MCF 10A (cell line): ENCODE measurements at regions not wholly inside any gene's neighbourhood (a gene's known extent, or its start where the extent isn't known, plus 50 kb on each side); places are given as distances from the start of the nearest gene placed in this dataset.

ENCODE experiments used
- BruUV-seq: library from RNA; stranded (reverse); fragments of 400-500 nt; replicated peaks from 2 replicates; lab custom pipeline; 2021; lab: Mats Ljungman, UMichigan
- CTCF ChIA-PET: fragments of 300-600 bp; sonication (Branson Sonifier 250); formaldehyde crosslinking; extraction: SDS; loops from one replicate; lab custom pipeline; 2021; ENCODE audit warnings: antibody characterized with exemption, inconsistent platforms; lab: Yijun Ruan, JAX
- POLR2A ChIA-PET: fragments of 300-600, 350-650 bp; sonication (Branson Sonifier 250); formaldehyde crosslinking; extraction: SDS; loops from one replicate; lab custom pipeline; 2020; ENCODE audit warnings: antibody characterized with exemption, inconsistent platforms; lab: Yijun Ruan, JAX
- DNase-seq: peaks from one replicate; pipeline ENCODE4 v3.0.0-alpha.2; 2018; ENCODE audit not compliant: unreplicated experiment
- H3K27ac Mint-ChIP-seq: one replicate; pipeline ENCODE4 v1.8.0; 2022; ENCODE audit warnings: mild to moderate bottlenecking, low read depth, mixed read lengths; ENCODE audit not compliant: unreplicated experiment
- H3K27me3 Mint-ChIP-seq: one replicate; pipeline ENCODE4 v1.8.0; 2022; ENCODE audit warnings: mixed read lengths; ENCODE audit not compliant: insufficient read depth, unreplicated experiment
- H3K36me3 Mint-ChIP-seq: one replicate; pipeline ENCODE4 v1.8.0; 2022; ENCODE audit warnings: mild to moderate bottlenecking, moderate library complexity, mixed read lengths; ENCODE audit not compliant: insufficient read depth, unreplicated experiment
- H3K4me1 Mint-ChIP-seq: one replicate; pipeline ENCODE4 v1.8.0; 2022; ENCODE audit warnings: mixed read lengths; ENCODE audit not compliant: insufficient read depth, unreplicated experiment
- H3K4me3 Mint-ChIP-seq: one replicate; pipeline ENCODE4 v1.8.0; 2022; ENCODE audit warnings: mild to moderate bottlenecking, moderate library complexity, mixed read lengths; ENCODE audit not compliant: unreplicated experiment
- H3K9me3 Mint-ChIP-seq: one replicate; pipeline ENCODE4 v1.8.0; 2022; ENCODE audit warnings: mixed read lengths; ENCODE audit not compliant: unreplicated experiment
- CTCF ChIP-seq: fragments of 200-600 bp; IDR thresholded peaks from one replicate; pipeline ENCODE4 v1.8.0; 2022; ENCODE audit warnings: antibody characterized with exemption, mild to moderate bottlenecking; ENCODE audit not compliant: unreplicated experiment
- intact Hi-C: fragments of 100-400 bp; cut with micrococcal nuclease; formaldehyde crosslinking; loops from 2 replicates; pipeline ENCODE4 v1.14.1; 2022

- no peak for DNase-seq
- ChIA-PET CTCF (interaction anchor here (0.6 kb wide), 1 partner anchor 42 kb away, joined by 7 read pairs; no protein-coding TSS in a partner anchor), POLR2A (no interaction called here)
- no peak overlapping the region for H3K27ac Mint-ChIP-seq
- no peak overlapping the region for H3K4me3 Mint-ChIP-seq
- H3K36me3 Mint-ChIP-seq, result no peaks in the 10 kb centered on the region
- no peak for TF ChIP-seq CTCF
- BruUV-seq, result no TSS peak
- H3K4me1 Mint-ChIP-seq, result peaks cover 6% of the 10 kb centered on the region
- no peaks in the 10 kb centered on the region for H3K27me3 Mint-ChIP-seq
- intact Hi-C loops, result no loop called here
- H3K9me3 Mint-ChIP-seq, result no peaks in the 10 kb centered on the region
Observed at GRCh38 chr4:184885602-184886001, 59.8 kb upstream of the ACSL1 start.

- ChIA-PET CTCF (interaction anchor here (1.2 kb wide), 1 partner anchor 9 kb away, joined by 3 read pairs; no protein-coding TSS in a partner anchor), POLR2A (no interaction called here)
- Mint-ChIP-seq H3K36me3 (no peaks in the 10 kb centered on the region), H3K9me3 (no peaks in the 10 kb centered on the region), H3K4me1 (peaks cover 3% of the 10 kb centered on the region), H3K4me3 (no peak overlapping the region), H3K27me3 (no peaks in the 10 kb centered on the region), H3K27ac (no peak overlapping the region)
- intact Hi-C loops, result no loop called here
- DNase-seq, result peak; percentile 9
- TF ChIP-seq CTCF, result no peak
- no TSS peak for BruUV-seq
Observed at GRCh38 chr4:184887333-184887732, 61.6 kb upstream of the ACSL1 start.

GRCh38 chr4:184887947-184888346 is 62.2 kb upstream of the ACSL1 start:
- POLR2A ChIA-PET, result no interaction called here
- intact Hi-C loops, result no loop called here
- CTCF ChIA-PET, result no interaction called here
- H3K4me1 Mint-ChIP-seq, result no peaks in the 10 kb centered on the region
- no peaks in the 10 kb centered on the region for H3K36me3 Mint-ChIP-seq
- BruUV-seq, result no TSS peak
- no peak for TF ChIP-seq CTCF
- DNase-seq, result no peak
- no peaks in the 10 kb centered on the region for H3K27me3 Mint-ChIP-seq
- no peak overlapping the region for H3K4me3 Mint-ChIP-seq
- no peak overlapping the region for H3K27ac Mint-ChIP-seq
- H3K9me3 Mint-ChIP-seq, result no peaks in the 10 kb centered on the region

DNA sequence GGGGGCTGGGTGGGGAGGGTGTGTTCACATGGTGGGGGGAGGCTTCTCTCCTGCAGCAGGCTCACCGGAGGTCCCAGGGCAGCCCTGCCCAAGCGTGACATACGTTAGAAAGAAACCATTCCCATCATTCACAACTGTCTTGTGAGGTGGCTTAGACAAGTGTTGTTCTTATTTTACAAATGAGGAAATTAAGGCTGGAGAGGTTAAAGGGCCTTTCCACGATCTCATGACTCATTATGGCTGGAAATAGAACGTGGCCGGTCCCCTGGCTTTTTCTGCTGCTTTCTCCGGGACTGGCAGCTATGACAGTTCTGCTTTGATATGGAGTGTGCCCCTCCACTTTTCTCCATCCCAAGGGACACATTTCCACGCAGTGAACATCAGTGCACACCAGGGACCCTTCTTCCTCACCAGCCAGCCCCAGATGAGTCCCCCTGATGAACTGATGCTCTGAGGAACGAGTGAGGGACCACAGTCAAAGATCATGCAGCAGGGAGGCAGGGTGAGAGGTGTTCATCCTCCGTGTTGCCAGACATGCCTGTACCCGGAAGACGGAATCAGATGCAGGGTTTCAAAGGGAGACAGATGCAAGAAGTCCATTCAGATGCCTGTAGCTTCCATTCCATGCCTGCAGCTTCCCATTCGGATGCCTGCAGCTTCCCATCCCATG is 64.0 kb upstream of the ACSL1 start:
- DNase-seq, result no peak
- no peak for TF ChIP-seq CTCF
- intact Hi-C loops, result no loop called here
- Mint-ChIP-seq H3K9me3 (no peaks in the 10 kb centered on the region), H3K36me3 (no peaks in the 10 kb centered on the region), H3K4me3 (no peak overlapping the region), H3K27ac (no peak overlapping the region), H3K27me3 (no peaks in the 10 kb centered on the region), H3K4me1 (peaks cover 6% of the 10 kb centered on the region)
- no TSS peak for BruUV-seq
- ChIA-PET CTCF (interaction anchor here (0.5 to 0.7 kb wide), 2 partner anchors 10 to 610 kb away, joined by 3 read pairs; no protein-coding TSS in a partner anchor), POLR2A (interaction anchor here (1.1 kb wide), 1 partner anchor 10 kb away, joined by 4 read pairs; no protein-coding TSS in a partner anchor)
